Suprapubic skin (tissue), 3 donors: ENCODE measurements at regions not wholly inside any gene's neighbourhood (a gene's known extent, or its start where the extent isn't known, plus 50 kb on each side); places are given as distances from the start of the nearest gene placed in this dataset.

Experiments used
- CTCF ChIP-seq, 2 donors: fragments of 200-600 bp in 1 of 2; fragments of 450-650 bp in 1 of 2; sonication (generic) in 1 of 2; IDR thresholded peaks; one replicate each; pipeline ENCODE4 v1.5.1; 2016 to 2019; ENCODE audit warnings: antibody characterized with exemption in 2 of 2, mild to moderate bottlenecking in 1 of 2, moderate library complexity in 1 of 2
- EP300 ChIP-seq: sonication (generic); formaldehyde crosslinking; IDR thresholded peaks from one replicate; pipeline ENCODE4 v1.6.1; 2017; ENCODE audit warnings: antibody characterized with exemption
- POLR2A ChIP-seq, 2 donors: fragments of 450-650 bp; IDR thresholded peaks; one replicate each; pipeline ENCODE4 v1.6.1; 2017; ENCODE audit warnings: antibody characterized with exemption in 2 of 2, mild to moderate bottlenecking in 2 of 2, moderate library complexity in 2 of 2

- TF ChIP-seq POLR2A (IDR thresholded peaks at IDR 0.05), result no peak
- no peak for TF ChIP-seq EP300
- TF ChIP-seq CTCF (IDR thresholded peaks at IDR 0.05), result no peak
Measured at GRCh38 chr3:72452745-72453144, 395.5 kb downstream of the SHQ1 start.
